GM12878 (cell line): ENCODE measurements at regions not wholly inside any gene's neighbourhood (a gene's known extent, or its start where the extent isn't known, plus 50 kb on each side); places are given as distances from the start of the nearest gene placed in this dataset.

Experiments used
- ATAC-seq: fragments of 200-7000 bp; cut with Tn5 transposase; 3 replicates; pipeline ENCODE4 v1.9.1; 2020; ENCODE audit warnings: mild to moderate bottlenecking, moderate library complexity
- BruUV-seq: library from RNA; stranded (reverse); fragments of 400-500 nt; replicated peaks from 2 replicates; lab custom pipeline; 2021; lab: Mats Ljungman, UMichigan
- CTCF ChIA-PET: fragments of 300-600 bp; sonication (Branson Sonifier 250); formaldehyde crosslinking; extraction: SDS; loops from one replicate; lab custom pipeline; 2021; ENCODE audit warnings: inconsistent platforms; lab: Yijun Ruan, JAX
- POLR2A ChIA-PET: fragments of 350-600 bp; formaldehyde crosslinking; extraction: SDS; loops from one replicate; lab custom pipeline; 2021; ENCODE audit warnings: inconsistent platforms; lab: Charles Lee
- RAD21 ChIA-PET: fragments of 300-600 bp; sonication (Branson Sonifier 250); formaldehyde crosslinking; loops from one replicate; lab custom pipeline; 2023; ENCODE audit warnings: antibody characterized with exemption; ENCODE audit not compliant: unreplicated experiment; lab: Charles Lee
- SMC1A ChIA-PET: fragments of 300-600 bp; sonication (Branson Sonifier 250); formaldehyde crosslinking; loops from one replicate; lab custom pipeline; 2023; ENCODE audit not compliant: unreplicated experiment, uncharacterized antibody; lab: Charles Lee
- DNase-seq: peaks from one replicate; pipeline ENCODE4 v3.0.0-alpha.2; 2011; ENCODE audit warnings: low read depth, low spot score
- FAIRE-seq: peaks from 3 replicates; lab custom pipeline; 2011; peaks lifted over from hg19 to GRCh38; lab: Jason Lieb, UNC
- H2AFZ ChIP-seq: 2 replicates; pipeline ENCODE4 v1.6.0; 2011; ENCODE audit warnings: low read depth, low read length, control low read depth; ENCODE audit not compliant: control insufficient read depth
- H3K27ac ChIP-seq: 2 replicates; pipeline ENCODE4 v1.5.1; 2011; ENCODE audit warnings: control low read depth; ENCODE audit not compliant: control insufficient read depth, insufficient read depth
- H3K27me3 ChIP-seq, 2 experiments: replicated peaks in 1 of 2; 2 replicates each; pipeline versions ENCODE4 v1.6.0 to v1.6.1; 2011; ENCODE audit warnings: low read length in 1 of 2; ENCODE audit not compliant: control insufficient read depth in 2 of 2, insufficient read depth in 2 of 2
- H3K36me3 ChIP-seq, 2 experiments: 2 replicates each; pipeline ENCODE4 v1.5.1; 2011; ENCODE audit warnings: low read length in 1 of 2; ENCODE audit not compliant: control insufficient read depth in 2 of 2, insufficient read depth in 2 of 2
- H3K4me1 ChIP-seq: 2 replicates; pipeline ENCODE4 v1.6.1; 2011; ENCODE audit warnings: mild to moderate bottlenecking, low read length, moderate library complexity, mixed read lengths; ENCODE audit not compliant: control insufficient read depth, insufficient read depth
- H3K4me2 ChIP-seq: 2 replicates; pipeline ENCODE4 v1.6.0; 2011; ENCODE audit warnings: control low read depth; ENCODE audit not compliant: control insufficient read depth, insufficient read depth
- H3K4me3 ChIP-seq: fragments of 200-600 bp; sonication (generic); 2 replicates; pipeline ENCODE4 v1.5.1; 2016
- H3K79me2 ChIP-seq: 2 replicates; pipeline ENCODE4 v1.6.0; 2011; ENCODE audit warnings: low read length; ENCODE audit not compliant: control insufficient read depth, insufficient read depth
- H3K9ac ChIP-seq: 2 replicates; pipeline ENCODE4 v1.8.0; 2011; ENCODE audit warnings: low read length, control low read depth, mixed read lengths; ENCODE audit not compliant: control insufficient read depth, insufficient read depth
- H3K9me3 ChIP-seq: replicated peaks from 3 replicates; pipeline ENCODE4 v1.5.1; 2011; ENCODE audit warnings: mild to moderate bottlenecking, low read length; ENCODE audit not compliant: control insufficient read depth, insufficient read depth
- H4K20me1 ChIP-seq: 2 replicates; pipeline ENCODE4 v1.6.0; 2011; ENCODE audit not compliant: control insufficient read depth, insufficient read depth
- BACH1 ChIP-seq: fragments of 450-650 bp; IDR thresholded peaks from 2 replicates; pipeline ENCODE4 v1.6.1; 2017; ENCODE audit warnings: mild to moderate bottlenecking, borderline replicate concordance
- ESRRA ChIP-seq: IDR thresholded peaks from 2 replicates; pipeline ENCODE4 v1.6.1; 2012; ENCODE audit warnings: mild to moderate bottlenecking, low read length, improper control_type of control experiment
- FOS ChIP-seq: IDR thresholded peaks from 3 replicates; pipeline ENCODE4 v1.6.1; 2011; ENCODE audit warnings: borderline replicate concordance; ENCODE audit not compliant: insufficient read length; ENCODE audit errors: extremely low read depth
- GABPA ChIP-seq: IDR thresholded peaks from 2 replicates; pipeline ENCODE4 v1.6.1; 2014; ENCODE audit warnings: antibody characterized with exemption, low read depth, mild to moderate bottlenecking, inconsistent platforms
- HDAC2 ChIP-seq: fragments of 200-600 bp; sonication (generic); IDR thresholded peaks from 2 replicates; pipeline ENCODE4 v1.6.1; 2017
- IRF4 ChIP-seq: IDR thresholded peaks from 2 replicates; pipeline ENCODE4 v1.6.1; 2011; ENCODE audit warnings: low read depth, low read length
- JUNB ChIP-seq: IDR thresholded peaks from 2 replicates; pipeline ENCODE4 v1.6.1; 2016; ENCODE audit warnings: antibody characterized with exemption, mild to moderate bottlenecking
- NFYA ChIP-seq: IDR thresholded peaks from 2 replicates; pipeline ENCODE4 v1.6.1; 2011; ENCODE audit warnings: low read depth, mild to moderate bottlenecking, low read length, improper control_type of control experiment, borderline replicate concordance
- NFYB ChIP-seq: IDR thresholded peaks from 2 replicates; pipeline ENCODE4 v1.6.1; 2011; ENCODE audit warnings: low read depth, mild to moderate bottlenecking, low read length, improper control_type of control experiment, moderate library complexity; ENCODE audit not compliant: insufficient read depth
- PAX5 ChIP-seq: IDR thresholded peaks from 2 replicates; pipeline ENCODE4 v1.6.1; 2011; ENCODE audit warnings: low read depth, low read length, borderline replicate concordance
- RELA ChIP-seq: fragments of 450-650 bp; IDR thresholded peaks from 2 replicates; pipeline ENCODE4 v1.8.0; 2014; ENCODE audit warnings: borderline replicate concordance; ENCODE audit not compliant: partially characterized antibody
- SMAD1 ChIP-seq: fragments of 450-650 bp; IDR thresholded peaks from 2 replicates; pipeline ENCODE4 v1.6.1; 2018; ENCODE audit warnings: mild to moderate bottlenecking, low read depth; ENCODE audit not compliant: partially characterized antibody
- SMC3 ChIP-seq: IDR thresholded peaks from 2 replicates; pipeline ENCODE4 v1.6.1; 2011; ENCODE audit warnings: low read length, improper control_type of control experiment, borderline replicate concordance
- STAT3 ChIP-seq: IDR thresholded peaks from 2 replicates; pipeline ENCODE4 v1.6.1; 2011; ENCODE audit warnings: low read depth, low read length, improper control_type of control experiment
- ZNF622 ChIP-seq: fragments of 450-650 bp; IDR thresholded peaks from 2 replicates; pipeline ENCODE4 v1.6.1; 2017; ENCODE audit warnings: mild to moderate bottlenecking, inconsistent platforms
- WGBS: methylation state at CpG from one replicate; pipeline ENCODE4 v1.1.6; 2016; ENCODE audit warnings: low lambda C conversion rate; ENCODE audit not compliant: insufficient replicate concordance, insufficient coverage; ENCODE audit errors: missing lambda C conversion rate; 5-methylcytosine and 5-hydroxymethylcytosine counted together
- in situ Hi-C: fragments of 300-500 bp; cut with MboI; formaldehyde crosslinking; loops from 9 replicates; pipeline ENCODE4 v1.14.3; 2018; ENCODE audit warnings: mixed read lengths
- intact Hi-C: fragments of 100-400 bp; cut with micrococcal nuclease; formaldehyde crosslinking; loops from one replicate; pipeline ENCODE4 v1.14.2; 2022; ENCODE audit not compliant: unreplicated experiment
- TF ChIP-seq, protein P1 (sequence below): IDR thresholded peaks from 2 replicates; pipeline ENCODE4 v1.6.1; 2012; ENCODE audit warnings: improper control_type of control experiment, low read depth, low read length; ENCODE audit not compliant: insufficient replicate concordance

DNA sequence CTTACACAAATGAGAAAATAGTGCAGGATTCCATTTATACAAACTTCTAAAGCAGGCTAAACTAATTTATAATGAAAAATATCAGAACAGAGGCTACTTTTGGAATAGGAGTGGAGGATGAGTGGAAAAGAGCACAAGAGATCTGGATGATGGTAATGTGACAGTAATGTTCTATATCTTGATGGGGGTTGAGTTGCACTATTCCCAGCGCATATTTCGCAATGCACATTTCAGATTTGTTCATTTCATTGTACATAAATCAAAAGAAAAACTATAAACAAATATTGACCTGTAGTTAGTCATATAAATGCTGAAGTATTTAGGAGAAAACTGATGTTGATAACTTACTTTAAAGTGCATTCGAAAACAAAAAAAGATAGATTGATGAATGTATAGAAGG lies 177.0 kb upstream of the MAOA start:
- in situ Hi-C loops (no loop called here), intact Hi-C loops (no loop called here)
- ChIA-PET RAD21 (no interaction called here), POLR2A (no interaction called here), CTCF (no interaction called here), SMC1A (no interaction called here)
- Histone ChIP-seq H3K4me3 (no peak overlapping the region), H2AFZ (no peak overlapping the region), H3K9ac (no peak overlapping the region), H3K4me2 (no peak overlapping the region), H3K27ac (no peak overlapping the region), H3K9me3 (no peaks in the 10 kb centered on the region), H3K4me1 (no peaks in the 10 kb centered on the region), H3K36me3 (no peaks in the 10 kb centered on the region), H3K79me2 (no peaks in the 10 kb centered on the region), H4K20me1 (no peaks in the 10 kb centered on the region), H3K27me3 (no peaks in the 10 kb centered on the region)
- BruUV-seq: no TSS peak
- WGBS: 64% methylated on average over 3 of the region's 3 CpGs
- FAIRE-seq (no peak), ATAC-seq (no peak), DNase-seq (no peak)
- TF ChIP-seq IRF4 (no peak), RELA (no peak), STAT3 (no peak)

DNA sequence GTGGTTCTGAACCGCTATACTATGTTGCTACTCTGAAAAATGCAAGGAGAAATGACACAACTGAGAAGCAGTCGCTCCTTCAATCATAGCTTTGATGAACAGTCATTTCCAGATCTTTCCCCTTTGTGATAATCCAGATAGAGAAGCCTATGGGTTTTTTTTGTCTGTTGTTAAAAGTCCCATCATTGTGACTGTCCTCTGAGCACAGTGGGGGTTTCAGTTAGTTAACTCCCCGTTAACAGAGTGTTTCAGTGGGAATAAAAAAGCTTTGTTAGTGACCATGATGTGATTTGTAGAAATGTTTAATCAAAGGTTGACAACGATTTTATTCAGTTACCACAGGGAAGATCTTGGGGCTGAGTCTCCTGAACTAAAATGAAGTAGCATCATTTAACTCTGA lies 176.2 kb upstream of the MAOA start:
- in situ Hi-C loops (no loop called here), intact Hi-C loops (no loop called here)
- ATAC-seq: no peak
- Histone ChIP-seq H3K4me1 (no peaks in the 10 kb centered on the region), H3K9ac (no peak overlapping the region), H3K4me2 (no peak overlapping the region), H3K36me3 (no peaks in the 10 kb centered on the region), H2AFZ (no peak overlapping the region), H3K79me2 (no peaks in the 10 kb centered on the region), H3K4me3 (no peak overlapping the region), H3K27ac (no peak overlapping the region), H4K20me1 (no peaks in the 10 kb centered on the region), H3K9me3 (no peaks in the 10 kb centered on the region), H3K27me3 (no peaks in the 10 kb centered on the region)
- BruUV-seq: no TSS peak
- no peak for FAIRE-seq
- SMC1A ChIA-PET: no interaction called here
- RAD21 ChIA-PET: no interaction called here
- POLR2A ChIA-PET: no interaction called here
- 25% methylated on average over 4 of the region's 4 CpGs for WGBS
- DNase-seq: no peak
- CTCF ChIA-PET: no interaction called here
- no peak for TF ChIP-seq HDAC2
- no peak for TF ChIP-seq NFYA
- no peak for TF ChIP-seq GABPA
- TF ChIP-seq BACH1: no peak
- TF ChIP-seq ESRRA: no peak
- TF ChIP-seq ZNF622: no peak
- no peak for TF ChIP-seq NFYB
- no peak for TF ChIP-seq JUNB
- no peak for TF ChIP-seq FOS
- TF ChIP-seq, protein P1, sequence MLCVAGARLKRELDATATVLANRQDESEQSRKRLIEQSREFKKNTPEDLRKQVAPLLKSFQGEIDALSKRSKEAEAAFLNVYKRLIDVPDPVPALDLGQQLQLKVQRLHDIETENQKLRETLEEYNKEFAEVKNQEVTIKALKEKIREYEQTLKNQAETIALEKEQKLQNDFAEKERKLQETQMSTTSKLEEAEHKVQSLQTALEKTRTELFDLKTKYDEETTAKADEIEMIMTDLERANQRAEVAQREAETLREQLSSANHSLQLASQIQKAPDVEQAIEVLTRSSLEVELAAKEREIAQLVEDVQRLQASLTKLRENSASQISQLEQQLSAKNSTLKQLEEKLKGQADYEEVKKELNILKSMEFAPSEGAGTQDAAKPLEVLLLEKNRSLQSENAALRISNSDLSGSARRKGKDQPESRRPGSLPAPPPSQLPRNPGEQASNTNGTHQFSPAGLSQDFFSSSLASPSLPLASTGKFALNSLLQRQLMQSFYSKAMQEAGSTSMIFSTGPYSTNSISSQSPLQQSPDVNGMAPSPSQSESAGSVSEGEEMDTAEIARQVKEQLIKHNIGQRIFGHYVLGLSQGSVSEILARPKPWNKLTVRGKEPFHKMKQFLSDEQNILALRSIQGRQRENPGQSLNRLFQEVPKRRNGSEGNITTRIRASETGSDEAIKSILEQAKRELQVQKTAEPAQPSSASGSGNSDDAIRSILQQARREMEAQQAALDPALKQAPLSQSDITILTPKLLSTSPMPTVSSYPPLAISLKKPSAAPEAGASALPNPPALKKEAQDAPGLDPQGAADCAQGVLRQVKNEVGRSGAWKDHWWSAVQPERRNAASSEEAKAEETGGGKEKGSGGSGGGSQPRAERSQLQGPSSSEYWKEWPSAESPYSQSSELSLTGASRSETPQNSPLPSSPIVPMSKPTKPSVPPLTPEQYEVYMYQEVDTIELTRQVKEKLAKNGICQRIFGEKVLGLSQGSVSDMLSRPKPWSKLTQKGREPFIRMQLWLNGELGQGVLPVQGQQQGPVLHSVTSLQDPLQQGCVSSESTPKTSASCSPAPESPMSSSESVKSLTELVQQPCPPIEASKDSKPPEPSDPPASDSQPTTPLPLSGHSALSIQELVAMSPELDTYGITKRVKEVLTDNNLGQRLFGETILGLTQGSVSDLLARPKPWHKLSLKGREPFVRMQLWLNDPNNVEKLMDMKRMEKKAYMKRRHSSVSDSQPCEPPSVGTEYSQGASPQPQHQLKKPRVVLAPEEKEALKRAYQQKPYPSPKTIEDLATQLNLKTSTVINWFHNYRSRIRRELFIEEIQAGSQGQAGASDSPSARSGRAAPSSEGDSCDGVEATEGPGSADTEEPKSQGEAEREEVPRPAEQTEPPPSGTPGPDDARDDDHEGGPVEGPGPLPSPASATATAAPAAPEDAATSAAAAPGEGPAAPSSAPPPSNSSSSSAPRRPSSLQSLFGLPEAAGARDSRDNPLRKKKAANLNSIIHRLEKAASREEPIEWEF: no peak
- TF ChIP-seq SMC3: no peak
- TF ChIP-seq PAX5: no peak
- no peak for TF ChIP-seq SMAD1
